C1 segment of cervical spinal cord (tissue), 14 donors: ENCODE measurements at regions not wholly inside any gene's neighbourhood (a gene's known extent, or its start where the extent isn't known, plus 50 kb on each side); places are given as distances from the start of the nearest gene placed in this dataset.
"Not testable (repeated sequence)": the region's sequence is repeated elsewhere in the genome, so short reads cannot be mapped to it uniquely, and the experiment has no call there.

Experiments
- DNase-seq, 14 donors: peaks; one replicate each; lab custom pipeline; 2025; lab: John Stamatoyannopoulos, UW

GRCh38 chr6:15739353-15739752 is 76.5 kb upstream of the DTNBP1 start:
- no peak for DNase-seq

- not testable (repeated sequence) for DNase-seq
These were observed 75.4 kb upstream of the DTNBP1 start for GRCh38 chr6:15738195-15738594.

GRCh38 chr6:15736297-15736696 is 73.5 kb upstream of the DTNBP1 start:
- no peak for DNase-seq

- no peak for DNase-seq
These were observed 72.9 kb upstream of the DTNBP1 start for GRCh38 chr6:15735567-15736265.

- no peak for DNase-seq
These were observed 71.5 kb upstream of the DTNBP1 start for GRCh38 chr6:15734118-15734897.

GRCh38 chr6:15730922-15731321 is 68.1 kb upstream of the DTNBP1 start:
- no peak for DNase-seq

GRCh38 chr6:15730442-15730841 is 67.6 kb upstream of the DTNBP1 start:
- DNase-seq: no peak

GRCh38 chr6:15722731-15723130 is 59.9 kb upstream of the DTNBP1 start:
- DNase-seq: no peak

GRCh38 chr6:15716889-15717288 is 54.1 kb upstream of the DTNBP1 start:
- DNase-seq: no peak

- no peak for DNase-seq
These were observed 53.0 kb upstream of the DTNBP1 start for GRCh38 chr6:15715851-15716250.

- no peak for DNase-seq
These were observed 52.2 kb upstream of the DTNBP1 start for GRCh38 chr6:15715060-15715459.

GRCh38 chr6:15714658-15715057 is 51.8 kb upstream of the DTNBP1 start:
- no peak for DNase-seq

GRCh38 chr6:15713325-15713724 is 50.5 kb upstream of the DTNBP1 start:
- no peak for DNase-seq

GRCh38 chr6:15712797-15713196 is 50.0 kb upstream of the DTNBP1 start:
- no peak for DNase-seq
